ENCODE measurements at regions not wholly inside any gene's neighbourhood (a gene's known extent, or its start where the extent isn't known, plus 50 kb on each side); places are given as distances from the start of the nearest gene placed in this dataset.

DNA sequence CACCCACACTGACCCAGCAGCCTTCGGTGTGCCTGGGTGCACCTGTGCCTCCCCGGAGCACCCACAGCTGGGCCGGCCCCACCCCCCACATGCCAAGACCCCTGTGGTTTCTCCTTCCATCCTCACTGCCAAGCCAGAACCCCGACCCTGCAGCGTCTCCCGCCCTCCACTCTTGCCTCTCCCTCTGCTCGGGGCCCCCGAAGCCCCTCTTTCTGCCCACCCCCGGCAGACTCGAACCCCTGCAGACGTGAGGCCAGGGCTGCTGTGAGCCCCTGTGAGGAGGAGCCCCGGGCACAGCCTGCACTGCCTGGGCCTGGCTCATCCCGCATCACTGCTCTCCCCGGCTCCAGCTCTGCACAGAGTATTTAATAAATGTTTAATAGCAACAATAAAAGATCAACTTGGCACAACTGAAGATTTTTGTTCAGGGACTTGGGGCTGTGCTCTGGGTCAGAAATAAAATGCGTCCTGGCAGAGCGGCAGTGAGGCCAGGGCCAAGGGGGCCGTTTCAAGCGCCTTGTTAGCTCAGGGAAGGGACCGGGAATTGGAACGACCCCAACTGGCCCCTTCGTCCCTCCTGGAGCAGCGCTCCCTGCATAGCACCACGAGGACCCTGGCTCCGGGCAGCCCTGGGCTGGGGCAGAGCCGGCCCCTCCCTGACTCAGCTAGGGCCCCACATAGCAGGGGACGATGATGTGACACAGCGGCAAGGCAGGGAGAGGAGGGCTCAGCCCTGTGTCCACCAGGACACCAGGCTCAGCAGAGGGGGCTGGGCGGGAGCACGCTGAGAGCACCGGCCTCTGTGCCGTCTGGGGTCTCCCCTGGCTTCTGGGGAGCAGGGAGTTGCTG, 520.8 kb downstream of the BRD1 start:
- DNase-seq = no peak

DNA sequence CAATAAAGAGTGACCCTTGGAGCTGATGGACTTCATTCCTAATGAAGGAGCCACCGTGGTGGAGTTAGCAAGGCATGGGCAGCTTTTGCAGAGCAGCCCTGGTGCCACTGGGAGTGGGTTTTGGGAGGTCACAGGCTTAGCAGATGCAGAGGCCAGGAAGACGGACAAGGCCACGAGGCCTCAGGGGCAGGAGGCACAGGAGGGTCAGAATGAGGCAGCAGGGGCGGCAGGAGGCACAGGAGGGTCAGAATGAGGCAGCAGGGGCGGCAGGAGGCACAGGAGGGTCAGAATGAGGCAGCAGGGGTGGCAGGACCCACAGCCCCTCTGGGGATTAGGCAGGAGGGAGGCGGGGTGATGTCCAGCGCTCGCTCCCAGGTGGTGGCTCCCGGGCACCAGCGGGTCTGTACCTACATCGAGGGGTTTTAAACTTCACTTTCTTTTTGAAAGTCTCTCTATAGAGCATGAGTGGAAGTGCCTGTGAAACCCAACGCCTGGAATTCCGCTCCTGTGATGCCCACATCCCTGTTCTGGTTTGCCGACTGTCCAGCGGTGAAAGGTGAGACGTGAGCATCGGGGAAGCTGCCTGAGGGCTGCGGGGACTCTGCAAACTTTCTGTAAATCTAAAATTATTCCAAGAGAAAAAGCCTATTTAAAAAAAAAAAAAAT, 521.6 kb downstream of the BRD1 start:
- no peak for DNase-seq

DNA sequence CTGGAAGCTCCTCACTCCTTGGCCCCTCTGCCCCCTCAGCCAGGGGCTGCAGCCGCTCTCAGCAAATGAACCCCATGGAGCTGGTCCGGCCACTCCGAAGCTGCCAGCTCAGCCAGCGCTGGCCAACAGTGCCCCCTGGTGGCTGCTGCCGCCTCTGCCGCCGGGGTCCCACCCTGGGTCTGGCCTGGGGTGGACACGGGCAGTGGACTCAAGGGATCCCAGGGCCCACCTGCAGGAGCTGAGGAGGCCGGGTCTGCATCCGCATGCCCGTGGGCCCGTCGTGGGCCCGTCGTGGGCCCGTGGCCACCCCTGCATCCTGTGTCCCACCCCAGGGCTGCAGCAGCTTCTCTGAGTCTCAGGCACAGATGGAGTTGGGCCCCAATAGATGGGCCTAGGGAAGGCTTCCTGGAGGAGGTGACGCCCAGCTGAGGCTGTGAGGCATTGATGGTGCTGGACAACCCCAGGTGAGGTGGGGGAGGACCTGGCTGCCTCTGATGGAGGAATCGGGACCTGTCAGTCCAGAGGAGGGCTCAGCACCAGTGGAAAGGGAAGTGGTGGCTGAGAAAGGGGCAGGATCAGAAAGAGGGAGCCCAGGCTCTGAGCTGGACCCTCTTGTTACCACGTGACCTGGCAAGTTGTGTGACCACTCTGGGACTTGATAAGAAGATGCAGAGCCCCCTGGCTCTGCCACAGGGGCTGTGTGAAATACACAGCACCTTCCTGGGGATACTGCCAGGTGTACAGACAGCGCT, 522.3 kb downstream of the BRD1 start:
- DNase-seq = peak; percentile 43 to 66

DNA sequence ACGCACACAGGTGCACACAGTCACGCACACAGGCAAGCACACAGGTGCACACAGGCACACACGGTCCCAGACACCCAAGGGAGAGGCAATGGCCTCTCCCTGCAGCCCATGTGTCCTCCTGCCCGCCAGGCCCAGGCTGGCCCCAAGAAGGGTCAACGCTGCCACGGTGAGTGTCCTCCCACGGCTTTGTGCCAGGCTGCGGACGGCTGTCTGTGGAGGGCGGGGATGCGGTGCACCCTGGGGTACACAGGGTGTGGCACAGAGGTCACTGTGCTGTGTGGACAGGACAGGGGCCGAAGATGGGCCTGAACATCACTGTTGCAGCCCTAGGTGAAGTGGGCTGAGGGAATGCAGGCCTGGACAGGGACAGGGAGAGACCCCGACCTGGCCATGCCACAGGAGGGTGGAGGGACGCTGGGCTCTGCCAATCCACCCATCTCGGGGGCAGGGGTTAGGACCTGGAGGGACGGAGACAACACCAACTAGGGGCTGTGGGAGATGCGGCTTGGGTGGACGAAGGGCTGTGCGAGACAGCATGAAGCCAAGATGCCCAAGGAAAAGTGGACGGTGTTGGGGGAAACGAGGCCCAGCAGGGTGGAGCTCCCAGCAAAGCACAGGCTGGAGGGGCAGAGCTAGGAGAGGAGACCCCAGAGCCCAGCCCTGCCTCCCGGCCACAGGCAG, 523.8 kb downstream of the BRD1 start:
- no peak for DNase-seq

DNA sequence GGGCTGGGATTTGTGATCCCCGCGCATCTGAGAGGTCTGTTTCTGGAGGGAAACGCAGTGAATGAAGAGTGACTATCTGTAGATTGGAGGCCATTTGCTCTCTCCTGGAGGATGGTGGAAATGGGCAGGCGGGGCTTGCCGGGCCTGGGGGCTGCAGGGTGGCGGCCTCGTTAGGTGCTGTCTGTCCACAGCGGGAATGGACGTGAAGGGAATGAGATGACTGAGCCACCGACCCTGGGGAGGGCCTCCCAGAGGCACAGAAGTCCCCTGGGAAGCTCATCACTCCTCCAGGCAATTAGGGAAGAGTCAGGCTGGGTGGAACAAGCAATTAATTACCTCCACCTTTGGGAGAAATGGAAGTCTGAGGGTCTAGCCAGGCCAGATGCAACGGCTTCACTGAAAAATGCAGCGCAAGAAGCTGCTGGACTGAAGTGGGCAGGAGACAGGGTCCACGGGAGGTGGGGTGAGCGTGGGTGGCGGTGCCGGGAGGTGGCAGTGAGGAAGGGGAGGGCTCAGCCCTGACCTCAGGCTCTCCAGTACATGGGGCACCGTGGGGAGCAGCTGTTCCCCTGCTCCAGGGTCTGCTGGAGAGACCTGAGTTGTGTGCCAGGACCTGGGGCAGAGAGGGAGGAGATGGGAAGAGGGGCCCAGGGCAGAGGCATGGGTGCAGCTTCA, 524.5 kb downstream of the BRD1 start:
- no peak for DNase-seq

DNA sequence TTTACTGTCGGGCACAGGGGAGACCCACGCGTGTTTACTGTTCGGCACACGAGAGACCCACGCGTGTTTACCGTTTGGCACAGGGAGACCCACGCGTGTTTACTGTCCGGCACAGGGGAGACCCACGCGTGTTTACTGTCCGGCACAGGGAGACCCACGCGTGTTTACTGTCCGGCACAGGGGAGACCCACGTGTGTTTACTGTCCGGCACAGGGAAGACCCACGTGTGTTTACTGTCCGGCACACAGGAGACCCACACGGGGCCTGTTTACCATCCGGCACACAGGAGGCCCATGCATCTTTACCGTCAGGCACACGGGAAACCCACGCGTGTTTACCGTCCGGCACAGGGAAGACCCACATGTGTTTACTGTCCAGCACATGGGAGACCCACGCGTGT, 525.1 kb downstream of the BRD1 start:
- no peak for DNase-seq

DNA sequence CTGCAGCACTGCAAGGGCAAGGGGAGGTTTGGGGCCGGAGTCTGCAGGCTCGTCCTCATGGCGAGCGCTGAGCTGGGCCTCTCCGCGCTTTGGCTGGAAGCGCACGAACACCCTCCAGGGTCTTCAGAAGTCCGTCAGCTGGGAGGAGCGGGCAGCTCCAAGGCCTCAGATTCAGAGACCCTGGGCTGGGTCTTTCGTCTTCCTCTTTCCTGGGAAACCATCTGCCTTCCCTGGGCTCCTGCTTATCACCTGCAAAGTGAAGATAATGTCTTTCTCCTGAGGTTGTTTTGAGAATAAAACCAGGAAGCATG, 525.6 kb downstream of the BRD1 start:
- no peak for DNase-seq

DNA sequence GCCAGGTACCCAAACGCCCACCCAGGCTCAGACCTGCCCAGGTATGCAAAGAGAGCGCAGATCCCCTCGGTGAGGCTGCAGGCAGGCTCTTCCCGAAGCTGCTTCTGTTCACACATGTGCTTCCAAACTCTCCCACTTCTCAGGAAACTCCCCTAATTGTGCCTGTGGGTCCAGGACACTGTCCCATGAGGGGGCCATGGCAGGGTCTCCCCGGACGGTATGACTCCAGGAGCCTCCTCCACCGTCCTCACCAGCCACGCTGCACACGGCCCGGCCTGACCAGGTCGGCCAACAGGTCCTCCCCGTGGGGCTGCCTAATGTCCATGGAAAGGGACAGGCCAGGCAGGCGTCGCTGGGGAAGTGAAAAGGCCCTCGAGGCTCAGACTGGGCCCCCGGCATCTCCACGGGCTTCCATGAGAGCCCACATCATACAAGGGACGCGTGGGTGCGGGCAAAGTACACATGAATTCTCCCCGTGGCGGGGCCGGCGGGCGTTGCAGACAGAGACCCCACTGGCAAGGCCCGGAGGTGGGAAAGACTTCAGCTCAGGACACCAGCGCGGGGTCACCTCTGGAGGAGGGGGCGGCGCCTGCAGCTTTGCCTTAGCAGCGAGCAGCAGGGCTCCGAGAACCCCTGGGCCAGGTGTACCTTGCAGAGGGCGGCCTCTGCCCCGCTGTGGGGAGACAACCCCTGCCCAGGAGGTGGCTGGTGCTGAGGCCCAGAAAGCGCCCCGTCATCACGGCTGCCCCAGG, 526.1 kb downstream of the BRD1 start:
- no peak for DNase-seq

DNA sequence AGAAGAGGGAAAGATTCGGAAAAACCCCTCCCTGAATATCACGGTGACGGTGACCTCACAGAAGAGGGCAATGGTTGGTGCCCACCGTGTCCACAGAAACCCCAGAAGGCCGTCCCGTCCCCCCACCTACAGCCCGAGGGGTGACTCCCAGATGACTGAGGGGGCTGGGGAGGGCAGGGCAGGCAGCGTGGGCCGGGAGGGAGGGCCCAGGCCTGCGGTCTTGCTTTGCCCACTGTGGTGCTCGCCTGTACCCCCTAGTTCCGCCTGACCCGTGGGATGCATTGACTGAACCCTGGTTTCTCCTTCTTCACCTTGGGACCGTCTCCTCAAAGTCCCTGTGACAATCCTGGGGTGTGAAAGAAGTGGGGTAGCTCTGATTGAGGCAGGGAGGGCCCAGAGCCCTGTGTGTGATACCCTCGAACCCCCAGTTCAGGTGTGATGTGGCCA, 526.7 kb downstream of the BRD1 start:
- DNase-seq = no peak

DNA sequence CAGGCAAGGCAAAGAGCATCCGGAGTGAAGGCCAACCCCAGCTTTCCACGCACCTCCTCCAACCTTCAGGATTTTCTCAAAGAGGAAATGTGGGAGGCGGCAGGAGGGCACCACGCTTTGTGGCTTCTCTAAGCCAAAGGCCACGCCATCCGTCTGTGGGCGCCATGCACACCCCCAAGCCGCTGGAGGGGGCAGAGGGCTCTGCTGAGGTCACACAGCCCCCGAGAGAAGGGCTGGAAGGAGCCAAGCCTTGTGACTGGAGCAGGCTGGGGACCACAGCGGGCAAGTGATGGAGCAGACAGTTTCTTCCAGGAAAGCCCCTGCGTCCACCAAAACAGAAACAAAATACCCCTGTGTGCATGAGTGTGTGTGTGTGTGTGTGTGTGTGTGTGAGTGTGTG, 527.4 kb downstream of the BRD1 start:
- no peak for DNase-seq

DNA sequence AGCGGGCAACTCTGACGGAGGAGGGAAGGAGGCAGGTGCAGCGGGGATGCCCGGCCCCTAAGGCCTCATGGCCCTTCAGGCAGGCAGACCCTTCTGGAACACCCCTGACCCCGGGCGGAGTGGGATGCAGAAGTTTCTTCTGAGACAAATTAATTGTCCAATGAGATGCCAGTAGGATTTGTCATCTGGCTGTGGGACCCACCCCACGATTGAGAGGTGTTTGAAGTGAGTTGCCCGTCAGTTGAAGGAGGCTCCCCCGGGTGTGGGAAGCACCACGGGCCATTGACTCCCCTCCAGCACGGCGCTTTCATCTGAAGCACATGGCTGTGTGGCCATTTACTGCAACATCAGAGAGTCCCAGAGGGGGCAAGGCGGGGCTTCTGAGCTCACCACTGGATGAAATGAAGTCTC, 527.8 kb downstream of the BRD1 start:
- DNase-seq = no peak

DNA sequence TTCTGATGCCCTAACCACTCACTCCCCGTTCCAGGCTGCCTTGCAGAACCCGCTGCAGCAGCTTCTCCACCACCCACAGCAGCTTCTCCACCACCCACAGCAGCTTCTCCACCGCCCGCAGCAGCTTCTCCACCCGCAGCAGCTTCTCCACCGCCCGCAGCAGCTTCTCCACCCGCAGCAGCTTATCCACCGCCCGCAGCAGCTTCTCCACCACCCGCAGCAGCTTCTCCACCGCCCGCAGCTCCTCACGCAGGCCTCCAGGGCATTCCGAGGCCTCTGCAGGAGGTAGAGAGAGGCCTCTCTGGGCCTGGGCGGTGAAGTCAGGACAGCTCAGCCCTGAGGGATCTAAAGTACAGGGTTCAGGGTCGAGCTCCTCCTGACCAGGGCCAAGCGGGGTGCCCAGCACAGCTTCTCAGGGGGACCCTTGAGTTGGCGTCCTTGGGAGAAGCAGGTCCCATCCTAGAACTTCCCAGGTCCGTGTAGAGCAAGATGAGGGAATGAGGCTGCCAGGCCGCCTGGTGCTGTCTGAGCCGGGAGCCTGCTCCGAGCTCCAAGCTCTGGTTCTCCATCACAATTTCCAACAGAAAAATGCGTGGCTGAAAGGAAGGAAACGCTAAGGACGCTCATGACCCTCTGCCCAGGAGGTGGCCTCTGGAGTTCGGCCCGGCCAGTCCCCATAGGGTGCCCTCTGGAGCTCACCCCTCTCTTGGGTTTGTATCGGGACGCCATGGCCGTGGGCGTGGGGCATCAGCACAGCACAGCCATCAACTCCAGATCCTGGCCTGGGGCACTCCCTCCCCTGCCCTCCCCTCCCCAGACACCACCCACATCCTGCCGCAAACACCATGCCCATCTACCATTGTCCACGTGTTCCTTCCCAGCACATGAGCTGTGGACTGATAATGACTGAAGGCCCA, 528.6 kb downstream of the BRD1 start:
- DNase-seq = no peak

DNA sequence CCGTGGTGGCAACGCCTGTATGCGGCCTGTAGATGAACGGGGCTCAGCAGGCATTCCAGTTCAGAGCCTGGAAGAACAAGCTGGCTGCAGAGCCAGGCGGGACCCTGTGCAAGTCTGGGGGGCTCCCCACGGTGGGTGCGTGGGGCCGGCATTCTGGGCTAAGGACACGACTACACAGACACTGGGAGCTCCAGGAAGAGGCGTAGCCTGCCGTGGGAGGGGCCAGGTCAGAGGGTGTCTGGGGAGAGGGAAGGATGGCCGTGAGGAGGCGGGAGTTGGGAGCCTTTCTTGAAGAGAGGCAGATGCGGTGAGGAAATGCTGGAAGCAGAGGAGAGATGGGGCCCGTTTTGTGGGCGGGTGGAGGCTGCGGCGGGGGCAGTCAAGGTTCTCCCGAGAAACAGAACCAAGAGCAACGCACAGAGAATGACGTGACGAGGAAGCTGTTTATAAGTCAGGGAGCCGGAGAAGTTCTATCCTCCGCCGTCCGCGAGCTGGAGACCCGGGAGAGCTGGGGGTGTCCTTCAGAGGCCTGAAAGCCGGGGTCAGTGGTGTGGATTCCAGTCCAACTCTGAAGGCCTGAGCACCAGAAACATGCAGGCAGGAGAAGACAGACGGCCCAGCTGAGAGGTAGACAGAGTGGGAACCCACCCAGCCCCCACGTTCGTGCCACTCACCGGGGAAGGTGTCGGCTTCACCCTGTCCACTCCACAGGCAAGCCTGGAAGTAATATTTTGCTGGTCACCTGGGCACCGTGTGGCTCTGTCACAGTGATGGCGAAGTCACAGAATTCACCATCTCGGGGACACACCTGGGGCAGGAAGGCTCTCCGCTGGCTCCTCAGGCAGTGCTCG, 529.6 kb downstream of the BRD1 start:
- no peak for DNase-seq

DNA sequence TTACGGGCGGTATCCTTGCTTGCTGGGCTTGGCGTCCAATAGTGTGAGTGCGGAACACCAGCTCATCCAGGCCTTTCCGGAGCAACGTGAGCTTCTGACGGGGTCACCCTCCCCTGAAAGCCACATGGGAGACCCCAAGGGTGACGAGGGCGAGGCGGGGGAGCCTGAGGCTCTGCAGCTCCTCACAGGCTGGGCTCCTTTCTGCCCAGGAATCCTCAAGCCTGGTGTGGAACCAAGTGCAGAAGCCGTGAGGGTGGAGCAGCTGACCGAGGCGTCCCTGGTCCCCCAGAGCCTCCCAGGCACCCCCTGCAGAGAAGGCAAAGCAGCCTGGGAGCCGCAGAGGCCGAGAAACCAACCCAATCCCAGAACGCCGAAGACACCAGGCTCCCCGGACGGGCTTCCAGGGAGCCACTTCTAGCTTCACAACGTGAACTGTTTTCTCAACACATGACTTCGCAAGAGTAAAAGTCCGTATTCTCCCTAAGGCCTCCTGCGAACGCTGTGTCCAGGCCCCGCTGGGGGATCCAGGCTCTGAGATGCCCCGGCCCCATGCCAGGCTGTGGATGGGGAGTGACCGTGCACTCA, 530.3 kb downstream of the BRD1 start:
- DNase-seq = no peak

DNA sequence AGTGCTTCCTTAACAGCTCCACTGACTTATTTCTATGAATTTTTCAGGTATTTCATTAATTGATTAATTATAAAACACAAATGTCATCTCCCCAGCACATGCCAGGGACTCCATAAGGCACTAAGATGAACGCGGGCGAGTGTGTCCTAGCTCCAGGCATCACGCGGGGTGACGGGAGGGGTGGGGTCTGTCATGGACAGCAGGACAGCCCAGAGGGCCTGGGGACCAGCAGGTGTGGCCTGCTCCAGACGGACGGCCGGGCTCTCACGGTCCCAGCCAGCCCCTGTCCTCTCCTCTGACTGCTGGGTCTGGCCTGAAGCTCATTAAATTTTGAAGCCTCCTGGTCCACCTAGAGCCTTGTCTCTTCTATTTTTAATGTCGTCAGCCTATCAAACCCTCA, 531.1 kb downstream of the BRD1 start:
- DNase-seq = no peak

DNA sequence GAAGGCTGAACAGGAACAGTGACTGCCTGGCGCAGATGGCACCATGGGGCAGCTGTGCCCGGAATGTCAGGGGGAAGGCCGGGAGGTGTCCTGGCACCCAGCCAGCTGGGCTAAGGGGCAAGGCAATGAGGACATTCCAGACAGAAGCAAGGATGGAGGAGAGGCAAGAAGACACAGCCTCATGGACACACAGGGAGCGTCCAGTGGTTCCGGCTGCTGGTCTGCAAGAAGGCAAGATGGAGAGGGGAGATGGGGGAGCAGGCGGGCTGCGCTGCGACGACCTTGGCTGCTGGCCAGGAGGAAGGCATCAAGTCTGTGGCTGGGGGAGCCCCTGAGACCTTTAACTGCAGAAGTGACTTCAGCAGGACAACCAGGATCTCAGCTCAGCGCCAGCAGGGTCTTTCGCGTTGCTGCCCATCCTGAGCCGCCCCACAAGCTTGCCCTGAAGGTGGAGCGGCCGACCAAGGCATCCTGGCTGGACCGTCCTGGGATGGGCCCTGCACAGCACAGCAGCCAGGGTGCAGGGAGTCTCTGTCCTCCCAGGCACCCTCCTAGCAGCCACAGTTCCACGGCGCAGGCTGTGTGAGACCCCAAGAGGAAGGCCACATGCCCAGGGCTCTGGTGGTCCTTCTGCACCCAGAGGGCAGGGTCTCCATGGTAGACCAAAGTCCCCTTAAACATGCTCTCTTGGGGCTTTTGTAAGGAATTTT, 531.7 kb downstream of the BRD1 start:
- no peak for DNase-seq

DNA sequence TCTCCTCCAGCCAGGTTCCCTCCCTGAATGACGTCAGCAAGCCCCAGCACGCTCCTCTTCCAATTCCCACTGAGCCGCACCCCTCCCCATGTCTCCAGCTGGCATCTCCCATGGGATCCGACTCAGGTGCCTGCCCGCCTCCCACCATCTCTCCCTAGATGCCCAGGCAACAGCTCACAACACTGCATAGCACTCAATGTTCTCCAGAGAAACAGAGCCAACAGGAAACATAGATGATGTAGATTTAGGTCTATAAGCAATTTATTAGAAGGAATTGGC, 532.3 kb downstream of the BRD1 start:
- DNase-seq = no peak

DNA sequence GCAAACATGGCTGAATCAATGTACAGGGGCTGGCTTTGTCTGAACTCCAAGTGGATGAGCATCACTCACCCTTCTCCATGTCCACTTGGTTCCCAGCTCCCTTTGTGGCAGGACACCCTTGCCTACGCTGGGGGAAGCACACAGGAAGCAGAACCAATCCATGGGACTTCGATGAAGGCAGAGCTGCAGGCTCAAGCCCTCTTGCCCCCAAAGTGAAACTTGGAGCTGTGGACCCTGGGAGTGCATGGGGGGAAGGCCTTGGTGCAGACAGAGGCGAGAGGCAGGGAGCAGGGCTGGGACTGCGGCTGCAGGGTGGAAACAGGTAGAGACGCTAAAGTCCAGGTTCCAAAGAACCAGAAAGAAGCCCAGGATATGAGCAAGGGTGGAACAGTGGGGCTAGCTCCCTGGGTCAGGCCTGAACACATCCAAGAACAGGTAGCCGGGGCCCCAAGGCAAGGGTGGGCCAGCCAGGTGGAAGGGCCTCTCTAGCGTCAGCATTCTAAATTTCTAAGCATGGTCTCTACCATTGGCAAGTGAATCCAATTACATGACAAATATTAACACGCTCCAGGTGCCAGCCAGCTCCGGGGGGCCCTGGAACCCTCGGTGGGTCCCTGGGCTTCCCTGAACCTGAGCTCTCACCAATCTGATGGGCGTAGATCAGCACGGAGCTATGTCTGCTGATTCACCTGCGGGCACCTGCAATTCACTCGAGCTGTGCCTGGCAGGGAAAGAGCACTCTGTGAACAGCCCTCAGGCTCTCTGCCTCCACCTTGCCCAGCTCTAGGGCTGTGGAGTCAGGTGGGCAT, 532.8 kb downstream of the BRD1 start:
- no peak for DNase-seq

Measured in NCI-H1930 (cell line).